Esophagus muscularis mucosa (tissue), 3 donors: ENCODE measurements at regions not wholly inside any gene's neighbourhood (a gene's known extent, or its start where the extent isn't known, plus 50 kb on each side); places are given as distances from the start of the nearest gene placed in this dataset.

Source experiments
- POLR2A ChIP-seq: fragments of 450-650 bp; IDR thresholded peaks from one replicate; pipeline ENCODE4 v1.6.1; 2017; ENCODE audit warnings: antibody characterized with exemption, moderate library complexity, mild to moderate bottlenecking, low read depth
- TF ChIP-seq, protein P1 (sequence below), 3 experiments: fragments of 200-600 bp in 2 of 3; fragments of 450-650 bp in 1 of 3; sonication (generic) in 2 of 3; IDR thresholded peaks; one replicate each; pipeline ENCODE4 v1.5.1; 2017 to 2019; ENCODE audit warnings: antibody characterized with exemption in 3 of 3, mild to moderate bottlenecking in 2 of 3, moderate library complexity in 1 of 3

DNA sequence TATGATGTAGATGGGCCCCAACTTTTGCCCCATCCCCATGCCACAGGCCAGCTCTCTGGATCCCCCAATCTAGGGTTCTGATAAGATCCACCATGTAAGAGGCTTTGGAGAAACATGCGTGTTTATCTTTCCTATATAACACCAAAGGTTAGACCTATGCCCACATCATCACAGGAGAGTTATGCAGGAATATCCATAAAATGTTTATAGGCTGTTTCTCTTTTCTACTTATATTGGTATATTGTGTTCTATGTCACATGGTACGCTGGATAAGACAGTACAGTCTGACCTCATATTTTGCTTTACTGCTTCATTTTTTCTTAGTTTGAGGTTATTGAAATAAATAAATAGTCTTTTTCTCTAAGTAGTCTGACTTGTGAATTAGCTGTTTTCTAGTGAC, 1013.9 kb upstream of the GYPC start:
- TF ChIP-seq, protein P1, sequence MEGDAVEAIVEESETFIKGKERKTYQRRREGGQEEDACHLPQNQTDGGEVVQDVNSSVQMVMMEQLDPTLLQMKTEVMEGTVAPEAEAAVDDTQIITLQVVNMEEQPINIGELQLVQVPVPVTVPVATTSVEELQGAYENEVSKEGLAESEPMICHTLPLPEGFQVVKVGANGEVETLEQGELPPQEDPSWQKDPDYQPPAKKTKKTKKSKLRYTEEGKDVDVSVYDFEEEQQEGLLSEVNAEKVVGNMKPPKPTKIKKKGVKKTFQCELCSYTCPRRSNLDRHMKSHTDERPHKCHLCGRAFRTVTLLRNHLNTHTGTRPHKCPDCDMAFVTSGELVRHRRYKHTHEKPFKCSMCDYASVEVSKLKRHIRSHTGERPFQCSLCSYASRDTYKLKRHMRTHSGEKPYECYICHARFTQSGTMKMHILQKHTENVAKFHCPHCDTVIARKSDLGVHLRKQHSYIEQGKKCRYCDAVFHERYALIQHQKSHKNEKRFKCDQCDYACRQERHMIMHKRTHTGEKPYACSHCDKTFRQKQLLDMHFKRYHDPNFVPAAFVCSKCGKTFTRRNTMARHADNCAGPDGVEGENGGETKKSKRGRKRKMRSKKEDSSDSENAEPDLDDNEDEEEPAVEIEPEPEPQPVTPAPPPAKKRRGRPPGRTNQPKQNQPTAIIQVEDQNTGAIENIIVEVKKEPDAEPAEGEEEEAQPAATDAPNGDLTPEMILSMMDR (IDR thresholded peaks at IDR 0.05): no peak
- TF ChIP-seq POLR2A: no peak
